ENCODE measurements at regions not wholly inside any gene's neighbourhood (a gene's known extent, or its start where the extent isn't known, plus 50 kb on each side); places are given as distances from the start of the nearest gene placed in this dataset.
"Not testable (repeated sequence)": the region's sequence is repeated elsewhere in the genome, so short reads cannot be mapped to it uniquely, and the experiment has no call there.

DNA sequence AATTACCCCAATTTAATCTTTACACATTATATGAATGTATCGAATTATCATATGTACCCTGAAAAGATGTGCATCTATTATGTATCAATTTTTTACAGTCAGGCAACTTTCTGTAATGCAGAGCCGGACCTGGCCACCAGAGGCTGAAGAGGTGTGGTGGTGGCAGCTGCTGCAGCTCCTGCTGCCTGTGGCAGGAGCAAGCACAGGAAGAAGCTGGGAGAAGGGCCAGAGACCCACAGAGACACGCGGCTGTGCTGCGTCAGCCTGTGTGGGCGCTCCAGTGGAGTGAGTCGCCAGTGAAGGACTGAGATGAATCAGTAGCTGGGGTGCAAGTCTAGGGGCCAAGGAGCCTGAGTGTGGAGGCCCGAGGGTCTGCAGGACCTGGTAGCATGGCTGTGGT is 74.3 kb upstream of the COG2 start:
- no peak for ATAC-seq (ENCODE audit: insufficient read depth, low read depth)

GRCh38 chr1:230567221-230567575 is 75.1 kb upstream of the COG2 start:
- DNase-seq: no peak
- no peak overlapping the region for H3K4me2 ChIP-seq (ENCODE audit: insufficient read depth, low read length)
- no peak overlapping the region for H3K27ac ChIP-seq (ENCODE audit: low read length)
- no peaks in the 10 kb centered on the region for H3K4me1 ChIP-seq (ENCODE audit: insufficient read depth, low read length)
- H3K79me2 ChIP-seq (ENCODE audit: insufficient read depth, low read length): no peaks in the 10 kb centered on the region
- no peaks in the 10 kb centered on the region for H4K20me1 ChIP-seq (ENCODE audit: insufficient read depth, low read length)
- H3K9ac ChIP-seq (ENCODE audit: low read depth, low read length): no peak overlapping the region
- H3K36me3 ChIP-seq (ENCODE audit: insufficient read depth, low read length): no peaks in the 10 kb centered on the region
- H3K4me3 ChIP-seq (ENCODE audit: low read depth in 1 of 2, low read length in 2 of 2): no peak overlapping the region
- no peak for ATAC-seq (ENCODE audit: insufficient read depth, low read depth)
- no peak overlapping the region for H2AFZ ChIP-seq (ENCODE audit: low read depth, low read length)
- no peaks in the 10 kb centered on the region for H3K9me3 ChIP-seq (ENCODE audit: insufficient read depth, low read length, severe bottlenecking)
- H3K27me3 ChIP-seq (ENCODE audit: insufficient read depth, low read length, poor library complexity): peaks cover 20% of the 10 kb centered on the region
- TF ChIP-seq CTCF (IDR thresholded peaks at IDR 0.05; ENCODE audit: borderline replicate concordance, extremely low read depth, low read length, poor library complexity, severe bottlenecking) (no peak), EZH2 (IDR thresholded peaks at IDR 0.05; ENCODE audit: borderline replicate concordance, low read depth, low read length, severe bottlenecking) (no peak)

More for the DNA sequence above, 74.3 kb upstream of the COG2 start:
- no peak overlapping the region for H3K4me3 ChIP-seq (ENCODE audit: low read depth in 1 of 2, low read length in 2 of 2)
- no peaks in the 10 kb centered on the region for H4K20me1 ChIP-seq (ENCODE audit: insufficient read depth, low read length)
- no peaks in the 10 kb centered on the region for H3K4me1 ChIP-seq (ENCODE audit: insufficient read depth, low read length)
- no peaks in the 10 kb centered on the region for H3K9me3 ChIP-seq (ENCODE audit: insufficient read depth, low read length, severe bottlenecking)
- peaks cover 20% of the 10 kb centered on the region for H3K27me3 ChIP-seq (ENCODE audit: insufficient read depth, low read length, poor library complexity)
- H3K79me2 ChIP-seq (ENCODE audit: insufficient read depth, low read length): no peaks in the 10 kb centered on the region
- H2AFZ ChIP-seq (ENCODE audit: low read depth, low read length): no peak overlapping the region
- no peaks in the 10 kb centered on the region for H3K36me3 ChIP-seq (ENCODE audit: insufficient read depth, low read length)
- H3K9ac ChIP-seq (ENCODE audit: low read depth, low read length): no peak overlapping the region
- no peak overlapping the region for H3K27ac ChIP-seq (ENCODE audit: low read length)
- no peak for TF ChIP-seq EZH2 (IDR thresholded peaks at IDR 0.05; ENCODE audit: borderline replicate concordance, low read depth, low read length, severe bottlenecking)
- no peak for TF ChIP-seq CTCF (IDR thresholded peaks at IDR 0.05; ENCODE audit: borderline replicate concordance, extremely low read depth, low read length, poor library complexity, severe bottlenecking)
- DNase-seq: no peak
- no peak overlapping the region for H3K4me2 ChIP-seq (ENCODE audit: insufficient read depth, low read length)

DNA sequence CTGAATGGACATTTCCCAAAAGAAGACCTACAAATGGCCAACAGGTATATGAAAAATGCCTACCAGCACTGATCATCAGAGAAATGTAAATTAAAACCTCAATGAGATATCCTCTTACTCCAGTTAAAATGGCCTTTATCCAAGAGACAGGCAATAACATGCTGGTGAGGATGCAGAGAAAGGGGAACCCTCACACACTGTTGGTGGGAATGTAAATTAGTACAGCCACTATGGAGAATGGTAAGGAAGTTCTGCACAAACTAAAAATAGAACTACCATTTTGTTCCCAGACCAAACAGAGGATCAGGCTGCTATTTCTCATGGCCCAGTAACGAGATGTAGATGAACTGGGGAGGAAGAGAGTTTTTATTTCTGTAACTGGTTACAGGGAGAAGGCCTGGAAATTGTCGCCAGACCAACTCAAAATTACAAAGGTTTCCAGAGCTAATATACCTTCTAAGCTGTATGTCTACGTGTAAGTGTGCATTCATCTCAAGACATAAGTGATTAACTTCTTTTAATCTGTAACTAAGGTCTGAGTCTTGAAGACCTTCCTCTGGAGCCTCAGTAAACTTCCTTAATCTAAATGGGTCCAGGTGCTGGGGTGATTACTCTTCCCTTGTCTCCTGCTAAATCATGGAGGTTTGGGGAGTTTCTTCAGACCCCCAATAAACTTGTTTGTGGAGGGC is 75.6 kb upstream of the COG2 start:
- H3K36me3 ChIP-seq (ENCODE audit: insufficient read depth, low read length); H3K4me2 ChIP-seq (ENCODE audit: insufficient read depth, low read length); H3K9me3 ChIP-seq (ENCODE audit: insufficient read depth, low read length, severe bottlenecking); H3K79me2 ChIP-seq (ENCODE audit: insufficient read depth, low read length); H2AFZ ChIP-seq (ENCODE audit: low read depth, low read length); ATAC-seq (ENCODE audit: insufficient read depth, low read depth); H3K4me1 ChIP-seq (ENCODE audit: insufficient read depth, low read length); H3K4me3 ChIP-seq (ENCODE audit: low read depth in 1 of 2, low read length in 2 of 2); H4K20me1 ChIP-seq (ENCODE audit: insufficient read depth, low read length); H3K9ac ChIP-seq (ENCODE audit: low read depth, low read length); H3K27ac ChIP-seq (ENCODE audit: low read length); DNase-seq: not testable (repeated sequence)
- peaks cover 21% of the 10 kb centered on the region for H3K27me3 ChIP-seq (ENCODE audit: insufficient read depth, low read length, poor library complexity)

DNA sequence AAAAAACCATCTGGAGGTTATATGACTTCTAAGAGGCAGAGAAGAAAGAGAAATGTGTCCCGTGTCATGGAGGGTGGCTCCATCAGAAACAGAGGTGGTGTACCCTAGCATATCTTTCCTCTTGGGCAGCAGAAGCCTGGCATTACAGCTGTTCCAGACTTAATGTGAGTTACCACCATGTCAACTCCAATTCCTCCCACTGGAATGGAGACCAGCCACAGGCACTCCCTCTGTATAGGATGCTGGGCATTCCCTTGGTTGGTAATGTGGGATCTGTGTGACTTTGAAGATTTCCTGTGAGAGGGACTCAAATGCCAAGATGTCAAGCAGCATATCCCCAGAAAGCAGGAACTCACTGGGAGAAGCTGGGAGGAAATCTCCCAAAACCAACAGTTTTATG is 77.1 kb upstream of the COG2 start:
- H3K4me1 ChIP-seq (ENCODE audit: insufficient read depth, low read length): no peaks in the 10 kb centered on the region
- TF ChIP-seq EZH2 (IDR thresholded peaks at IDR 0.05; ENCODE audit: borderline replicate concordance, low read depth, low read length, severe bottlenecking) (no peak), CTCF (IDR thresholded peaks at IDR 0.05; ENCODE audit: borderline replicate concordance, extremely low read depth, low read length, poor library complexity, severe bottlenecking) (no peak)
- H3K27me3 ChIP-seq (ENCODE audit: insufficient read depth, low read length, poor library complexity): peaks cover 14% of the 10 kb centered on the region
- ATAC-seq (ENCODE audit: insufficient read depth, low read depth) (no peak), DNase-seq (no peak)
- H4K20me1 ChIP-seq (ENCODE audit: insufficient read depth, low read length): no peaks in the 10 kb centered on the region
- no peak overlapping the region for H3K27ac ChIP-seq (ENCODE audit: low read length)
- no peak overlapping the region for H3K9ac ChIP-seq (ENCODE audit: low read depth, low read length)
- H3K79me2 ChIP-seq (ENCODE audit: insufficient read depth, low read length): no peaks in the 10 kb centered on the region
- no peaks in the 10 kb centered on the region for H3K36me3 ChIP-seq (ENCODE audit: insufficient read depth, low read length)
- H3K9me3 ChIP-seq (ENCODE audit: insufficient read depth, low read length, severe bottlenecking): no peaks in the 10 kb centered on the region
- H2AFZ ChIP-seq (ENCODE audit: low read depth, low read length): no peak overlapping the region
- H3K4me3 ChIP-seq (ENCODE audit: low read depth in 1 of 2, low read length in 2 of 2): no peak overlapping the region
- no peak overlapping the region for H3K4me2 ChIP-seq (ENCODE audit: insufficient read depth, low read length)
